ENCODE measurements at regions not wholly inside any gene's neighbourhood (a gene's known extent, or its start where the extent isn't known, plus 50 kb on each side); places are given as distances from the start of the nearest gene placed in this dataset.

- TF ChIP-seq CTCF (IDR thresholded peaks at IDR 0.05) = no peak
- no peak for TF ChIP-seq POLR2A (IDR thresholded peaks at IDR 0.05)
These were observed 79.1 kb upstream of the CDH5 start for GRCh38 chr16:66287416-66287815.

Measured in breast epithelium (tissue), 3 donors.